ENCODE measurements at regions not wholly inside any gene's neighbourhood (a gene's known extent, or its start where the extent isn't known, plus 50 kb on each side); places are given as distances from the start of the nearest gene placed in this dataset.

DNA sequence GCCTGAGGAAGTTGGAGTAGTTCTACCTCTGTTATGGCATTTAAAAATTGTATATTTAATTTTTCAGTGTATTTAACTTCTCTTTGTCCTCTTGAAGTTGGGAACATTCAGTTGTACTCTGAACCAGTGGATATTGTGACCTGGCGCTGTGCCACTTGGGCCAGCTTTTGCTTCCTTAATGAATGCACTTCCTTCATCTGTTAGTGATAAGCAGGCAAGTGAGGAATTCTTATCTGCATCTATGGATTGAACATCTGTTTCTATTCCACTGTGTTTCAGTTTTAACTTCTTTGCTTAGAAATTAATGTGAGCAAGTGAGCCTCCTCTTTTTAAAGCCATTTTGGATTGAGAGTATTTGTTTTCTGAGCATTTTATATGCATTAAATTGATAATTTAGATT lies 128.3 kb downstream of the UCHL1 start:
- CTCF ChIA-PET, result no interaction called here

More for the DNA sequence above, 128.3 kb downstream of the UCHL1 start:
- dilution Hi-C loops (cut with HindIII; ENCODE audit: low sequenced_read_pairs, unreplicated experiment), result no loop called here
- no peak overlapping the region for H2BK20ac ChIP-seq (ENCODE audit: low read depth, low read length)
- no peak overlapping the region for H4K8ac ChIP-seq (ENCODE audit: low read depth in 2 of 2, low read length in 2 of 2)
- H3K9me1 ChIP-seq (ENCODE audit: insufficient read depth, low read length), result no peaks in the 10 kb centered on the region
- H3K4ac ChIP-seq (ENCODE audit: low read depth, low read length), result no peak overlapping the region
- no peak overlapping the region for H2BK5ac ChIP-seq (ENCODE audit: low read depth, low read length, poor library complexity, severe bottlenecking)
- H3K9ac ChIP-seq (ENCODE audit: low read depth, low read length), result no peak overlapping the region
- H3K56ac ChIP-seq (ENCODE audit: extremely low read depth, insufficient read depth, low read length), result no peak overlapping the region
- no CpG with 5 or more reads among the region's 1 CpG for WGBS, 2 experiments (ENCODE audit: extremely low coverage in 2 of 2, insufficient read length in 1 of 2)
- no peaks in the 10 kb centered on the region for H4K20me1 ChIP-seq (ENCODE audit: insufficient read depth, low read length)
- no peaks in the 10 kb centered on the region for H3K36me3 ChIP-seq (ENCODE audit: control insufficient read depth, insufficient read depth, low read length)
- no peak overlapping the region for H3K4me2 ChIP-seq (ENCODE audit: low read depth, low read length)
- no peaks in the 10 kb centered on the region for H3K27me3 ChIP-seq (ENCODE audit: control insufficient read depth, insufficient read depth, low read length)
- H3K4me3 ChIP-seq (ENCODE audit: insufficient read depth, low read depth, low read length), result no peak overlapping the region
- no peaks in the 10 kb centered on the region for H3K9me3 ChIP-seq (ENCODE audit: control insufficient read depth, insufficient read depth, low read length)
- no peak overlapping the region for H4K5ac ChIP-seq (ENCODE audit: low read depth, low read length)
- DNase-seq, result no peak
- no peak overlapping the region for H2AFZ ChIP-seq (replicated peaks; ENCODE audit: low read length, poor library complexity)
- H2AK5ac ChIP-seq (ENCODE audit: low read depth, low read length), result no peak overlapping the region
- H2BK15ac ChIP-seq (ENCODE audit: low read depth, low read length), result no peak overlapping the region
- no TSS peak for BruUV-seq (replicated peaks)
- H3K14ac ChIP-seq (replicated peaks; ENCODE audit: low read depth, low read length), result no peak overlapping the region
- no peaks in the 10 kb centered on the region for H3K79me1 ChIP-seq (ENCODE audit: low read depth in 1 of 2, low read length in 2 of 2)
- no peak overlapping the region for H3K18ac ChIP-seq (ENCODE audit: low read depth, low read length)
- in situ Hi-C loops (cut with MboI; ENCODE audit: low sequenced_read_pairs), result no loop called here
- POLR2A ChIA-PET (ENCODE audit: unreplicated experiment), result no interaction called here
- intact Hi-C loops (cut with micrococcal nuclease), result no loop called here
- H3K23ac ChIP-seq (ENCODE audit: low read depth, low read length), result no peak overlapping the region
- no peak overlapping the region for H2BK120ac ChIP-seq (ENCODE audit: low read depth, low read length)
- no peak overlapping the region for H4K91ac ChIP-seq (ENCODE audit: insufficient read depth, low read depth, low read length)
- TF ChIP-seq NFE2L2 (IDR thresholded peaks at IDR 0.05; ENCODE audit: low read depth, low read length), result no peak
- TF ChIP-seq MXI1 (IDR thresholded peaks at IDR 0.05; ENCODE audit: borderline replicate concordance, low read depth, low read length), result no peak
- TF ChIP-seq, protein P1, sequence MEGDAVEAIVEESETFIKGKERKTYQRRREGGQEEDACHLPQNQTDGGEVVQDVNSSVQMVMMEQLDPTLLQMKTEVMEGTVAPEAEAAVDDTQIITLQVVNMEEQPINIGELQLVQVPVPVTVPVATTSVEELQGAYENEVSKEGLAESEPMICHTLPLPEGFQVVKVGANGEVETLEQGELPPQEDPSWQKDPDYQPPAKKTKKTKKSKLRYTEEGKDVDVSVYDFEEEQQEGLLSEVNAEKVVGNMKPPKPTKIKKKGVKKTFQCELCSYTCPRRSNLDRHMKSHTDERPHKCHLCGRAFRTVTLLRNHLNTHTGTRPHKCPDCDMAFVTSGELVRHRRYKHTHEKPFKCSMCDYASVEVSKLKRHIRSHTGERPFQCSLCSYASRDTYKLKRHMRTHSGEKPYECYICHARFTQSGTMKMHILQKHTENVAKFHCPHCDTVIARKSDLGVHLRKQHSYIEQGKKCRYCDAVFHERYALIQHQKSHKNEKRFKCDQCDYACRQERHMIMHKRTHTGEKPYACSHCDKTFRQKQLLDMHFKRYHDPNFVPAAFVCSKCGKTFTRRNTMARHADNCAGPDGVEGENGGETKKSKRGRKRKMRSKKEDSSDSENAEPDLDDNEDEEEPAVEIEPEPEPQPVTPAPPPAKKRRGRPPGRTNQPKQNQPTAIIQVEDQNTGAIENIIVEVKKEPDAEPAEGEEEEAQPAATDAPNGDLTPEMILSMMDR (conservative IDR thresholded peaks at IDR 0.05; ENCODE audit: low read depth, low read length), result no peak
- no peak for TF ChIP-seq CHD1 (IDR thresholded peaks at IDR 0.05; ENCODE audit: low read depth, low read length)
- no peak for TF ChIP-seq MAZ (IDR thresholded peaks at IDR 0.05; ENCODE audit: borderline replicate concordance, low read depth, low read length)
- TF ChIP-seq, protein P2, sequence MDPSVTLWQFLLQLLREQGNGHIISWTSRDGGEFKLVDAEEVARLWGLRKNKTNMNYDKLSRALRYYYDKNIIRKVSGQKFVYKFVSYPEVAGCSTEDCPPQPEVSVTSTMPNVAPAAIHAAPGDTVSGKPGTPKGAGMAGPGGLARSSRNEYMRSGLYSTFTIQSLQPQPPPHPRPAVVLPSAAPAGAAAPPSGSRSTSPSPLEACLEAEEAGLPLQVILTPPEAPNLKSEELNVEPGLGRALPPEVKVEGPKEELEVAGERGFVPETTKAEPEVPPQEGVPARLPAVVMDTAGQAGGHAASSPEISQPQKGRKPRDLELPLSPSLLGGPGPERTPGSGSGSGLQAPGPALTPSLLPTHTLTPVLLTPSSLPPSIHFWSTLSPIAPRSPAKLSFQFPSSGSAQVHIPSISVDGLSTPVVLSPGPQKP (IDR thresholded peaks at IDR 0.05; ENCODE audit: borderline replicate concordance, low read depth, low read length), result no peak
- no peak for TF ChIP-seq CEBPB (IDR thresholded peaks at IDR 0.05; ENCODE audit: low read depth, low read length)
- no peak for TF ChIP-seq SMC3 (IDR thresholded peaks at IDR 0.05; ENCODE audit: low read depth, low read length)
- TF ChIP-seq, protein P3, sequence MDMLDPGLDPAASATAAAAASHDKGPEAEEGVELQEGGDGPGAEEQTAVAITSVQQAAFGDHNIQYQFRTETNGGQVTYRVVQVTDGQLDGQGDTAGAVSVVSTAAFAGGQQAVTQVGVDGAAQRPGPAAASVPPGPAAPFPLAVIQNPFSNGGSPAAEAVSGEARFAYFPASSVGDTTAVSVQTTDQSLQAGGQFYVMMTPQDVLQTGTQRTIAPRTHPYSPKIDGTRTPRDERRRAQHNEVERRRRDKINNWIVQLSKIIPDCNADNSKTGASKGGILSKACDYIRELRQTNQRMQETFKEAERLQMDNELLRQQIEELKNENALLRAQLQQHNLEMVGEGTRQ (IDR thresholded peaks at IDR 0.05; ENCODE audit: low read depth, low read length), result no peak
- TF ChIP-seq BHLHE40 (IDR thresholded peaks at IDR 0.05; ENCODE audit: low read depth, low read length), result no peak
- no peak for TF ChIP-seq MAFK (IDR thresholded peaks at IDR 0.05; ENCODE audit: low read depth, low read length)
- TF ChIP-seq RCOR1 (IDR thresholded peaks at IDR 0.05; ENCODE audit: insufficient replicate concordance, low read length), result no peak
- no peak for TF ChIP-seq POLR2A (IDR thresholded peaks at IDR 0.05; ENCODE audit: low read depth, low read length)
- no peak for TF ChIP-seq RFX5 (IDR thresholded peaks at IDR 0.05; ENCODE audit: low read depth, low read length)
- no peak for TF ChIP-seq FOS (IDR thresholded peaks at IDR 0.05; ENCODE audit: low read depth, low read length)
- H3K27ac ChIP-seq (ENCODE audit: insufficient read depth, low read length), result no peak overlapping the region
- H2AK9ac ChIP-seq (replicated peaks; ENCODE audit: low read depth, low read length, poor library complexity), result no peak overlapping the region
- H3K4me1 ChIP-seq (ENCODE audit: control insufficient read depth, insufficient read depth, low read length), result no peaks in the 10 kb centered on the region
- ATAC-seq (ENCODE audit: low read depth), result no peak

Data from IMR-90 (cell line).